Liver (tissue), 8 donors: ENCODE measurements at regions not wholly inside any gene's neighbourhood (a gene's known extent, or its start where the extent isn't known, plus 50 kb on each side); places are given as distances from the start of the nearest gene placed in this dataset.

Source experiments
- DNase-seq: peaks from one replicate; pipeline ENCODE4 v3.0.0-alpha.2; 2017; ENCODE audit warnings: low spot score
- H3K27ac ChIP-seq, 2 donors: one replicate each; pipeline ENCODE4 v1.7.0; 2013; ENCODE audit warnings: inconsistent platforms in 2 of 2, low read length in 2 of 2, control low read depth in 1 of 2, low read depth in 1 of 2, mild to moderate bottlenecking in 1 of 2
- H3K27me3 ChIP-seq, 4 donors: one replicate each; pipeline versions ENCODE4 v1.6.1 to v1.7.0; 2013; ENCODE audit warnings: low read length in 3 of 4, inconsistent platforms in 1 of 4, mild to moderate bottlenecking in 1 of 4, moderate library complexity in 1 of 4; ENCODE audit not compliant: control insufficient read depth in 4 of 4, insufficient read depth in 4 of 4
- H3K36me3 ChIP-seq, 4 donors: one replicate each; pipeline versions ENCODE4 v1.6.1 to v1.7.0; 2013; ENCODE audit warnings: low read length in 3 of 4, mild to moderate bottlenecking in 3 of 4, low read depth in 1 of 4, moderate library complexity in 1 of 4; ENCODE audit not compliant: control insufficient read depth in 4 of 4, insufficient read depth in 3 of 4
- H3K4me1 ChIP-seq, 4 donors: one replicate each; pipeline versions ENCODE4 v1.6.1 to v1.7.0; 2013; ENCODE audit warnings: low read length in 3 of 4, mild to moderate bottlenecking in 3 of 4, moderate library complexity in 1 of 4; ENCODE audit not compliant: control insufficient read depth in 4 of 4, insufficient read depth in 4 of 4
- H3K4me3 ChIP-seq, 3 donors: one replicate each; pipeline versions ENCODE4 v1.6.1 to v1.7.0; 2013; ENCODE audit warnings: low read length in 3 of 3, control low read depth in 1 of 3, low read depth in 1 of 3, mild to moderate bottlenecking in 1 of 3
- H3K9ac ChIP-seq, 2 donors: one replicate each; pipeline ENCODE4 v1.7.0; 2013; ENCODE audit warnings: low read length in 2 of 2, mild to moderate bottlenecking in 2 of 2, moderate library complexity in 2 of 2, control low read depth in 1 of 2, low read depth in 1 of 2
- H3K9me3 ChIP-seq, 4 donors: one replicate each; pipeline versions ENCODE4 v1.6.1 to v1.7.0; 2013; ENCODE audit warnings: low read length in 3 of 4; ENCODE audit not compliant: control insufficient read depth in 4 of 4
- CTCF ChIP-seq: fragments of 150-350 bp; IDR thresholded peaks from 2 replicates; pipeline ENCODE4 v1.5.1; 2017; ENCODE audit warnings: improper control_type of control experiment, low read depth, low read length; ENCODE audit not compliant: missing input control
- EGR1 ChIP-seq, 2 donors: IDR thresholded peaks; 2 replicates each; pipeline ENCODE4 v1.6.1; 2016 to 2018; ENCODE audit warnings: antibody characterized with exemption in 2 of 2, low read depth in 2 of 2
- FOXA1 ChIP-seq: IDR thresholded peaks from 2 replicates; pipeline ENCODE4 v1.6.1; 2016; ENCODE audit warnings: antibody characterized with exemption
- FOXA2 ChIP-seq: IDR thresholded peaks from 2 replicates; pipeline ENCODE4 v1.6.1; 2016; ENCODE audit warnings: antibody characterized with exemption
- GABPA ChIP-seq, 2 donors: IDR thresholded peaks in 1 of 2; conservative IDR thresholded peaks in 1 of 2; 2 replicates each; pipeline ENCODE4 v1.6.1; 2016; ENCODE audit warnings: antibody characterized with exemption in 2 of 2, mild to moderate bottlenecking in 1 of 2, moderate library complexity in 1 of 2
- HNF4A ChIP-seq, 2 donors: conservative IDR thresholded peaks; 2 replicates each; pipeline ENCODE4 v1.6.1; 2016; ENCODE audit warnings: antibody characterized with exemption in 2 of 2, mild to moderate bottlenecking in 2 of 2
- MAX ChIP-seq: IDR thresholded peaks from 2 replicates; pipeline ENCODE4 v1.6.1; 2016; ENCODE audit warnings: antibody characterized with exemption
- RAD21 ChIP-seq, 2 donors: IDR thresholded peaks; 2 replicates each; pipeline ENCODE4 v1.6.1; 2016; ENCODE audit warnings: antibody characterized with exemption in 2 of 2, mild to moderate bottlenecking in 2 of 2
- REST ChIP-seq: IDR thresholded peaks from 2 replicates; pipeline ENCODE4 v1.6.1; 2016; ENCODE audit warnings: antibody characterized with exemption, mild to moderate bottlenecking
- SP1 ChIP-seq: IDR thresholded peaks from 2 replicates; pipeline ENCODE4 v1.6.1; 2018; ENCODE audit warnings: antibody characterized with exemption, mild to moderate bottlenecking
- YY1 ChIP-seq: IDR thresholded peaks from 2 replicates; pipeline ENCODE4 v1.6.1; 2016; ENCODE audit warnings: antibody characterized with exemption, mild to moderate bottlenecking
- WGBS: extraction: QIAGEN DNeasy Blood & Tissue Kit; methylation state at CpG from one replicate; pipeline ENCODE4 v1.1.7; 2013; 5-methylcytosine and 5-hydroxymethylcytosine counted together
- TF ChIP-seq, protein P1 (sequence below): IDR thresholded peaks from 2 replicates; pipeline ENCODE4 v1.6.1; 2016; ENCODE audit warnings: antibody characterized with exemption
- donor health status: healthy.
- donor health status: healthy.
- donor health status: healthy.
- donor health status: healthy.
- donor health status: healthy.

DNA sequence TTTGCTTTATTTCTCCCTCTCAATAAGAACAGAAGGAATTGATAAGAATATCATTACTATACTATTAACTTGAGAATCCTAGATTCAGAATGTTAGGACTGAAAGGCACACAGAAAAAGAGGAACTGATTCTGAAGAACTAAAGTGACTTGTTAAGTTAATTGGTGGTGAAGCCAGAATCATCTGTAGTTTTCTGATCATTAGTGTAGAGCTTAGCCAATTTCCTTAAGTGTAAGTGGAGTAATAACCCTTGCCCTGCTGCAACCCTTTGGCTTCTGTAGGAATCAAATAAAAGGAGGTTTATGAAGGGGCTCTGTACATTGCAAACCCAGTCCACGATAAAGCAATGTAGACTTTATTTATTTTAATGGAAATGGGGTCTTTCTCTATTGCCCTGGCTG is 1186.0 kb downstream of the SORCS3 start:
- H3K27me3 ChIP-seq = peaks cover 0 to 2% (median 0%) of the 10 kb centered on the region in 4 donors
- 56% methylated on average over 1 of the region's 1 CpG for WGBS

More for the DNA sequence above, 1186.0 kb downstream of the SORCS3 start:
- H3K9me3 ChIP-seq = peaks cover 0 to 3% (median 0%) of the 10 kb centered on the region in 4 donors
- H3K36me3 ChIP-seq = no peaks in the 10 kb centered on the region
- H3K4me3 ChIP-seq = no peak overlapping the region
- H3K9ac ChIP-seq = no peak overlapping the region
- H3K4me1 ChIP-seq = no peaks in the 10 kb centered on the region
- DNase-seq = no peak
- H3K27ac ChIP-seq = no peak overlapping the region
- TF ChIP-seq, protein P1, sequence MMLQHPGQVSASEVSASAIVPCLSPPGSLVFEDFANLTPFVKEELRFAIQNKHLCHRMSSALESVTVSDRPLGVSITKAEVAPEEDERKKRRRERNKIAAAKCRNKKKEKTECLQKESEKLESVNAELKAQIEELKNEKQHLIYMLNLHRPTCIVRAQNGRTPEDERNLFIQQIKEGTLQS = no peak
- TF ChIP-seq FOXA1 = no peak
- no peak for TF ChIP-seq YY1
- TF ChIP-seq MAX = no peak
- TF ChIP-seq CTCF = no peak
- no peak for TF ChIP-seq EGR1 (IDR thresholded peaks at IDR 0.05; ENCODE audit: low read depth in 2 of 2)
- TF ChIP-seq HNF4A (conservative IDR thresholded peaks at IDR 0.05) = no peak
- no peak for TF ChIP-seq GABPA (IDR thresholded peaks at IDR 0.05 in 1 of 2, conservative IDR thresholded peaks at IDR 0.05 in 1 of 2)
- TF ChIP-seq SP1 = no peak
- no peak for TF ChIP-seq FOXA2
- no peak for TF ChIP-seq REST
- TF ChIP-seq RAD21 (IDR thresholded peaks at IDR 0.05) = no peak
